Neuronal stem cell (in vitro differentiated cells): ENCODE measurements at regions not wholly inside any gene's neighbourhood (a gene's known extent, or its start where the extent isn't known, plus 50 kb on each side); places are given as distances from the start of the nearest gene placed in this dataset.
"Not testable (repeated sequence)": the region's sequence is repeated elsewhere in the genome, so short reads cannot be mapped to it uniquely, and the experiment has no call there.

Experiments used
- DNase-seq: peaks from one replicate; pipeline ENCODE4 v3.0.0-alpha.2; 2013; ENCODE audit warnings: low spot score
- H2AFZ ChIP-seq: one replicate; pipeline ENCODE4 v1.6.1; 2013; ENCODE audit warnings: mild to moderate bottlenecking, low read length, inconsistent platforms
- H2AK5ac ChIP-seq: 2 replicates; pipeline ENCODE4 v1.6.1; 2013; ENCODE audit warnings: low read depth, mild to moderate bottlenecking, inconsistent platforms, low read length, moderate library complexity, mixed read lengths
- H2BK120ac ChIP-seq: 2 replicates; pipeline ENCODE4 v1.6.1; 2013; ENCODE audit warnings: low read depth, mild to moderate bottlenecking, inconsistent platforms, low read length, moderate library complexity, mixed read lengths
- H2BK12ac ChIP-seq: one replicate; pipeline ENCODE4 v1.6.1; 2013; ENCODE audit warnings: low read length, inconsistent platforms
- H2BK15ac ChIP-seq: 2 replicates; pipeline ENCODE4 v1.6.1; 2013; ENCODE audit warnings: mild to moderate bottlenecking, low read length, inconsistent platforms, mixed read lengths
- H2BK5ac ChIP-seq: one replicate; pipeline ENCODE4 v1.6.1; 2013; ENCODE audit warnings: inconsistent platforms, mild to moderate bottlenecking, low read length, moderate library complexity
- H3K14ac ChIP-seq: one replicate; pipeline ENCODE4 v1.6.1; 2013; ENCODE audit warnings: low read length, inconsistent platforms
- H3K18ac ChIP-seq: 2 replicates; pipeline ENCODE4 v1.6.1; 2013; ENCODE audit warnings: low read length, inconsistent platforms
- H3K23ac ChIP-seq: 2 replicates; pipeline ENCODE4 v1.6.1; 2013; ENCODE audit warnings: low read depth, mild to moderate bottlenecking, mixed read lengths, low read length, inconsistent platforms; ENCODE audit not compliant: poor library complexity
- H3K27ac ChIP-seq: replicated peaks from 3 replicates; pipeline ENCODE4 v1.5.1; 2013; ENCODE audit warnings: low read length, inconsistent platforms
- H3K27me3 ChIP-seq, 3 experiments: 2 replicates each; pipeline ENCODE4 v1.6.1; 2013; ENCODE audit warnings: low read length in 3 of 3, mild to moderate bottlenecking in 2 of 3, inconsistent platforms in 1 of 3, low read depth in 1 of 3, mixed read lengths in 1 of 3, moderate library complexity in 1 of 3; ENCODE audit not compliant: control insufficient read depth in 3 of 3, insufficient read depth in 3 of 3
- H3K36me3 ChIP-seq, 2 donors: replicated peaks in 1 of 2; 2 replicates each; pipeline ENCODE4 v1.6.1; 2013; ENCODE audit warnings: low read length in 2 of 2; ENCODE audit not compliant: control insufficient read depth in 2 of 2, insufficient read depth in 2 of 2
- H3K4ac ChIP-seq: 2 replicates; pipeline ENCODE4 v1.6.1; 2013; ENCODE audit warnings: inconsistent platforms, mild to moderate bottlenecking, low read length, moderate library complexity
- H3K4me1 ChIP-seq, 2 donors: 1 replicate in 1 of 2; 2 replicates in 1 of 2; pipeline ENCODE4 v1.6.1; 2013; ENCODE audit warnings: low read length in 2 of 2, low read depth in 1 of 2; ENCODE audit not compliant: control insufficient read depth in 2 of 2, insufficient read depth in 1 of 2
- H3K4me2 ChIP-seq: one replicate; pipeline ENCODE4 v1.6.1; 2013; ENCODE audit warnings: mild to moderate bottlenecking, low read length, inconsistent platforms; ENCODE audit not compliant: insufficient read depth, poor library complexity, severe bottlenecking
- H3K4me3 ChIP-seq, 2 donors: 2 replicates each; pipeline ENCODE4 v1.5.1; 2013; ENCODE audit warnings: low read length in 2 of 2, mild to moderate bottlenecking in 2 of 2, inconsistent platforms in 1 of 2, moderate library complexity in 1 of 2
- H3K79me1 ChIP-seq: one replicate; pipeline ENCODE4 v1.6.1; 2013; ENCODE audit warnings: low read depth, mild to moderate bottlenecking, inconsistent platforms, low read length, moderate library complexity
- H3K9ac ChIP-seq: one replicate; pipeline ENCODE4 v1.6.1; 2013; ENCODE audit warnings: mild to moderate bottlenecking, low read depth, low read length, inconsistent platforms; ENCODE audit not compliant: poor library complexity
- H3K9me3 ChIP-seq, 2 donors: replicated peaks in 1 of 2; 2 replicates each; pipeline versions ENCODE3 to v1.6.1; 2013; ENCODE audit warnings: low read length in 2 of 2, mild to moderate bottlenecking in 2 of 2, inconsistent platforms in 1 of 2, low read depth in 1 of 2, mixed read lengths in 1 of 2, moderate library complexity in 1 of 2; ENCODE audit not compliant: control insufficient read depth in 2 of 2, insufficient read depth in 1 of 2
- H4K8ac ChIP-seq: one replicate; pipeline ENCODE4 v1.6.1; 2013; ENCODE audit warnings: low read depth, mild to moderate bottlenecking, inconsistent platforms, low read length, moderate library complexity
- H4K91ac ChIP-seq: one replicate; pipeline ENCODE4 v1.6.1; 2013; ENCODE audit warnings: low read length, low read depth, mild to moderate bottlenecking, inconsistent platforms; ENCODE audit not compliant: poor library complexity
- WGBS, 2 donors: extraction: QIAGEN DNeasy Blood & Tissue Kit; methylation state at CpG; one replicate each; pipeline ENCODE4 v1.1.7; 2013; ENCODE audit warnings: missing lambda C conversion rate in 2 of 2, mixed read lengths in 1 of 2; ENCODE audit not compliant: insufficient read length in 2 of 2, insufficient replicate concordance in 1 of 2; ENCODE audit errors: extremely low coverage in 2 of 2; 5-methylcytosine and 5-hydroxymethylcytosine counted together

GRCh38 chr21:9756677-9757076 lies 764.7 kb upstream of the TPTE start:
- H2BK5ac ChIP-seq = no peak overlapping the region
- H3K18ac ChIP-seq = no peak overlapping the region
- no peak for DNase-seq
- no peak overlapping the region for H2BK12ac ChIP-seq
- no peak overlapping the region for H2BK120ac ChIP-seq
- peaks cover 0 to 2% (median 0%) of the 10 kb centered on the region in 3 experiments for H3K27me3 ChIP-seq
- no peak overlapping the region for H3K4me2 ChIP-seq
- no peak overlapping the region for H4K8ac ChIP-seq
- no peak overlapping the region for H3K4me3 ChIP-seq
- H3K14ac ChIP-seq = no peak overlapping the region
- no peak overlapping the region for H3K4ac ChIP-seq
- no peak overlapping the region for H2AK5ac ChIP-seq
- no peak overlapping the region for H3K9ac ChIP-seq
- no peaks in the 10 kb centered on the region for H3K36me3 ChIP-seq
- H3K27ac ChIP-seq = no peak overlapping the region
- H4K91ac ChIP-seq = no peak overlapping the region
- no peaks in the 10 kb centered on the region for H3K79me1 ChIP-seq
- H3K4me1 ChIP-seq = no peaks in the 10 kb centered on the region
- no peak overlapping the region for H2BK15ac ChIP-seq
- H3K23ac ChIP-seq = no peak overlapping the region
- H3K9me3 ChIP-seq = peaks cover 0 to 31% of the 10 kb centered on the region in 2 donors
- WGBS, 2 donors = no CpG with 5 or more reads among the region's 9 CpGs
- H2AFZ ChIP-seq = no peak overlapping the region

- H3K14ac ChIP-seq, H3K18ac ChIP-seq, H3K27me3 ChIP-seq, H3K9ac ChIP-seq, H3K79me1 ChIP-seq, H2BK5ac ChIP-seq, H4K8ac ChIP-seq, H3K23ac ChIP-seq, H2BK15ac ChIP-seq, H3K4ac ChIP-seq, H2AK5ac ChIP-seq, H4K91ac ChIP-seq, H3K4me1 ChIP-seq, H3K36me3 ChIP-seq, H2BK120ac ChIP-seq, DNase-seq, H3K4me3 ChIP-seq, H2AFZ ChIP-seq, H3K4me2 ChIP-seq, H2BK12ac ChIP-seq, H3K27ac ChIP-seq: not testable (repeated sequence)
- peaks cover 0 to 31% of the 10 kb centered on the region in 2 donors for H3K9me3 ChIP-seq
- WGBS, 2 donors = no CpG with 5 or more reads among the region's 9 CpGs
Observed at GRCh38 chr21:9757118-9757517, 764.3 kb upstream of the TPTE start.

GRCh38 chr21:9757572-9757971 lies 763.8 kb upstream of the TPTE start:
- H2AK5ac ChIP-seq, H3K4me2 ChIP-seq: not testable (repeated sequence)
- WGBS, 2 donors = no CpG with 5 or more reads among the region's 9 CpGs

GRCh38 chr21:9758141-9758540 lies 763.2 kb upstream of the TPTE start:
- H2AFZ ChIP-seq = no peak overlapping the region
- no peak overlapping the region for H3K9ac ChIP-seq
- H2BK120ac ChIP-seq = no peak overlapping the region
- H3K18ac ChIP-seq = no peak overlapping the region
- no peak overlapping the region for H3K4me2 ChIP-seq
- no peak overlapping the region for H3K14ac ChIP-seq
- H3K4me3 ChIP-seq = no peak overlapping the region
- peaks cover 0 to 33% of the 10 kb centered on the region in 2 donors for H3K9me3 ChIP-seq
- WGBS, 2 donors = no CpG with 5 or more reads among the region's 6 CpGs
- H3K4me1 ChIP-seq = no peaks in the 10 kb centered on the region
- no peak overlapping the region for H3K23ac ChIP-seq
- H3K27ac ChIP-seq = no peak overlapping the region
- H2BK5ac ChIP-seq = no peak overlapping the region
- no peak overlapping the region for H3K4ac ChIP-seq
- H3K36me3 ChIP-seq = no peaks in the 10 kb centered on the region
- DNase-seq = no peak
- H4K91ac ChIP-seq = no peak overlapping the region
- H3K27me3 ChIP-seq = peaks cover 0 to 2% (median 0%) of the 10 kb centered on the region in 3 experiments
- no peak overlapping the region for H2BK15ac ChIP-seq
- H2AK5ac ChIP-seq = no peak overlapping the region
- no peaks in the 10 kb centered on the region for H3K79me1 ChIP-seq
- H4K8ac ChIP-seq = no peak overlapping the region
- no peak overlapping the region for H2BK12ac ChIP-seq

More at GRCh38 chr21:9757572-9757971, 763.8 kb upstream of the TPTE start:
- not testable (repeated sequence) for H4K8ac ChIP-seq, H3K9ac ChIP-seq, H3K18ac ChIP-seq, H3K79me1 ChIP-seq, H2BK15ac ChIP-seq, H3K14ac ChIP-seq, H2BK5ac ChIP-seq, H3K36me3 ChIP-seq, DNase-seq, H3K4ac ChIP-seq, H2AFZ ChIP-seq, H3K27ac ChIP-seq, H3K4me3 ChIP-seq, H3K23ac ChIP-seq, H3K4me1 ChIP-seq, H2BK120ac ChIP-seq, H4K91ac ChIP-seq, H2BK12ac ChIP-seq, H3K27me3 ChIP-seq
- H3K9me3 ChIP-seq = peaks cover 0 to 33% of the 10 kb centered on the region in 2 donors
